Activated CD8-positive, alpha-beta memory T cell treated with anti-CD3 and anti-CD28 coated beads for 24 hours (primary cell): ENCODE measurements at regions not wholly inside any gene's neighbourhood (a gene's known extent, or its start where the extent isn't known, plus 50 kb on each side); places are given as distances from the start of the nearest gene placed in this dataset.

Experiments
- DNase-seq: peaks from one replicate; pipeline ENCODE4 v3.0.0-alpha.2; 2020

- DNase-seq = no peak
Observed at GRCh38 chr9:81244631-81245030, 444.7 kb downstream of the TLE1 start.

- DNase-seq = no peak
Observed at GRCh38 chr9:81242866-81243265, 446.5 kb downstream of the TLE1 start.

GRCh38 chr9:81239388-81239787, 450.0 kb downstream of the TLE1 start:
- DNase-seq = no peak

GRCh38 chr9:81237565-81238231, 451.6 kb downstream of the TLE1 start:
- DNase-seq = no peak

- no peak for DNase-seq
Observed at GRCh38 chr9:81234924-81235610, 454.3 kb downstream of the TLE1 start.

GRCh38 chr9:81231011-81231410, 458.3 kb downstream of the TLE1 start:
- DNase-seq = no peak

- DNase-seq = no peak
Observed at GRCh38 chr9:81227507-81228245, 461.7 kb downstream of the TLE1 start.

GRCh38 chr9:81225596-81225995, 463.8 kb downstream of the TLE1 start:
- no peak for DNase-seq

- no peak for DNase-seq
Observed at GRCh38 chr9:81224166-81225081, 464.9 kb downstream of the TLE1 start.

GRCh38 chr9:81214975-81215374, 474.4 kb downstream of the TLE1 start:
- DNase-seq = no peak

- no peak for DNase-seq
Observed at GRCh38 chr9:81213456-81213855, 475.9 kb downstream of the TLE1 start.

- DNase-seq = no peak
Observed at GRCh38 chr9:81211741-81212140, 477.6 kb downstream of the TLE1 start.

- DNase-seq = no peak
Observed at GRCh38 chr9:81207651-81208050, 481.7 kb downstream of the TLE1 start.

- no peak for DNase-seq
Observed at GRCh38 chr9:81202292-81202691, 487.1 kb downstream of the TLE1 start.

GRCh38 chr9:81195206-81195605, 494.1 kb downstream of the TLE1 start:
- no peak for DNase-seq

GRCh38 chr9:81193362-81194339, 495.7 kb downstream of the TLE1 start:
- no peak for DNase-seq

GRCh38 chr9:81191222-81191621, 498.1 kb downstream of the TLE1 start:
- no peak for DNase-seq

- no peak for DNase-seq
Observed at GRCh38 chr9:81190659-81191058, 498.7 kb downstream of the TLE1 start.

- no peak for DNase-seq
Observed at GRCh38 chr9:81183761-81184160, 505.6 kb downstream of the TLE1 start.

GRCh38 chr9:81182431-81182830, 506.9 kb downstream of the TLE1 start:
- no peak for DNase-seq

- no peak for DNase-seq
Observed at GRCh38 chr9:81174023-81174422, 515.3 kb downstream of the TLE1 start.

GRCh38 chr9:81171689-81172088, 517.7 kb downstream of the TLE1 start:
- no peak for DNase-seq
